GF-D8 (cell line): ENCODE measurements at regions not wholly inside any gene's neighbourhood (a gene's known extent, or its start where the extent isn't known, plus 50 kb on each side); places are given as distances from the start of the nearest gene placed in this dataset.

ENCODE experiments used
- DNase-seq: peaks from one replicate; lab custom pipeline; 2025; lab: John Stamatoyannopoulos, UW

- no peak for DNase-seq
Measured at GRCh38 chr2:203813684-203814083, 53.9 kb upstream of the CTLA4 start.

- peak; percentile 19 for DNase-seq
Measured at GRCh38 chr2:203814661-203815540, 52.7 kb upstream of the CTLA4 start.

- no peak for DNase-seq
Measured at GRCh38 chr2:203815541-203815898, 52.1 kb upstream of the CTLA4 start.

GRCh38 chr2:203817147-203817546, 50.4 kb upstream of the CTLA4 start:
- DNase-seq = no peak
